Upper lobe of right lung (tissue), 1 donor: ENCODE measurements at regions not wholly inside any gene's neighbourhood (a gene's known extent, or its start where the extent isn't known, plus 50 kb on each side); places are given as distances from the start of the nearest gene placed in this dataset.

ENCODE experiments used
- ATAC-seq: fragments of 200-7000 bp; cut with Tn5 transposase; one replicate; pipeline ENCODE4 v1.9.1; 2020; ENCODE audit warnings: mild to moderate bottlenecking, moderate library complexity
- DNase-seq: peaks from one replicate; pipeline ENCODE4 v3.0.0-alpha.2; 2020
- H3K27ac ChIP-seq: fragments of 200-600 bp; one replicate; pipeline ENCODE4 v1.8.0; 2022
- H3K27me3 ChIP-seq: fragments of 200-600 bp; one replicate; pipeline ENCODE4 v1.8.0; 2022; ENCODE audit warnings: mild to moderate bottlenecking
- H3K36me3 ChIP-seq: fragments of 200-600 bp; one replicate; pipeline ENCODE4 v1.8.0; 2022
- H3K4me1 ChIP-seq: fragments of 200-600 bp; one replicate; pipeline ENCODE4 v1.8.0; 2022
- H3K4me3 ChIP-seq: fragments of 200-600 bp; one replicate; pipeline ENCODE4 v1.8.0; 2022; ENCODE audit warnings: mild to moderate bottlenecking
- H3K9me3 ChIP-seq: fragments of 200-600 bp; one replicate; pipeline ENCODE4 v1.8.0; 2022
- intact Hi-C: fragments of 100-400 bp; cut with DNase I; formaldehyde crosslinking; loops from one replicate; pipeline ENCODE4 v1.11.0; 2022
- TF ChIP-seq, protein P1 (sequence below): fragments of 200-600 bp; IDR thresholded peaks from one replicate; pipeline ENCODE4 v1.8.0; 2022; ENCODE audit warnings: antibody characterized with exemption
- donor health status: DM: no; HTN: yes; CAD: no; lungs with severe emphysema.

DNA sequence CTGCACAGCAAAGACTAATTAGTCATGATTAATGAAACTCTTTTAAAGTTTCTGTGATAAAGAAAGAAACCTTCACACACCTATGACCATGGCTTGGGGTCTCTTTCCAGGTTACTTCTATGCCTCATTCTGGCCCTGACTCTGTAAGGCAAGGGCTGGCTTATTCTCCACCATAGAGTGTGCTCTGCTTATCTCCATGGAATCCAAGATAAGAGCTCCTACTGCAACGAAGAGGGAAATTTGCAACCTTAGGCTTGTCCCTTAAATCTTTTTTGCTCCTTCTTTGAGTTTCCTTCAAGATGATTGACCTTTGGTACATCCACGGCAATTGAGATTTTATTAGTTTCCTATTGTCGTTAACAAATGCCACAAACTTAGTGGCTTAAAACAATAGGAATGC lies 239.9 kb downstream of the SPRY2 start:
- ATAC-seq = no peak
- DNase-seq = no peak
- Histone ChIP-seq H3K27me3 (no peaks in the 10 kb centered on the region), H3K27ac (no peak overlapping the region), H3K9me3 (no peaks in the 10 kb centered on the region), H3K4me1 (no peaks in the 10 kb centered on the region), H3K36me3 (no peaks in the 10 kb centered on the region), H3K4me3 (no peak overlapping the region)
- intact Hi-C loops = no loop called here
- TF ChIP-seq, protein P1, sequence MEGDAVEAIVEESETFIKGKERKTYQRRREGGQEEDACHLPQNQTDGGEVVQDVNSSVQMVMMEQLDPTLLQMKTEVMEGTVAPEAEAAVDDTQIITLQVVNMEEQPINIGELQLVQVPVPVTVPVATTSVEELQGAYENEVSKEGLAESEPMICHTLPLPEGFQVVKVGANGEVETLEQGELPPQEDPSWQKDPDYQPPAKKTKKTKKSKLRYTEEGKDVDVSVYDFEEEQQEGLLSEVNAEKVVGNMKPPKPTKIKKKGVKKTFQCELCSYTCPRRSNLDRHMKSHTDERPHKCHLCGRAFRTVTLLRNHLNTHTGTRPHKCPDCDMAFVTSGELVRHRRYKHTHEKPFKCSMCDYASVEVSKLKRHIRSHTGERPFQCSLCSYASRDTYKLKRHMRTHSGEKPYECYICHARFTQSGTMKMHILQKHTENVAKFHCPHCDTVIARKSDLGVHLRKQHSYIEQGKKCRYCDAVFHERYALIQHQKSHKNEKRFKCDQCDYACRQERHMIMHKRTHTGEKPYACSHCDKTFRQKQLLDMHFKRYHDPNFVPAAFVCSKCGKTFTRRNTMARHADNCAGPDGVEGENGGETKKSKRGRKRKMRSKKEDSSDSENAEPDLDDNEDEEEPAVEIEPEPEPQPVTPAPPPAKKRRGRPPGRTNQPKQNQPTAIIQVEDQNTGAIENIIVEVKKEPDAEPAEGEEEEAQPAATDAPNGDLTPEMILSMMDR = no peak

DNA sequence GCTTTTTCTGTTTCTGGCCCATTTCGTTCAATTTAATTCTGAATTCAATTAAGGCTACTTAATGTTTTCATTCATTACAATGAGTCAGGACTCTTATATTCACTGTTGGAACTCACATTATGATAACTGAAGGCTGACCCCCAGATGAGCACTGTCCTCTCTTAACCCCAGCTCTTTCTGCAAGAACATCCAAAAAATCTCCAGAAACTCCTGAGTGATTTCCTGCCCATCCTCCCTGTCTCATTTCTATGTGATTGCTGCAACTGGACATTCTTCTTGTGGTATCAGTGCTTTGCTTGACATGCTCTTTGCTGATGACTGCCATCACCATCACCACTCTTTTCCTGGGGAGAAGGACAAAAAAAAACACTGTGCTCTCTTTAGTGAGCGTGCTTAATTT lies 240.3 kb downstream of the SPRY2 start:
- H3K9me3 ChIP-seq = no peaks in the 10 kb centered on the region
- H3K4me1 ChIP-seq = no peaks in the 10 kb centered on the region
- no peaks in the 10 kb centered on the region for H3K27me3 ChIP-seq
- ATAC-seq = no peak
- TF ChIP-seq, protein P1 = no peak
- intact Hi-C loops = no loop called here
- no peaks in the 10 kb centered on the region for H3K36me3 ChIP-seq
- no peak overlapping the region for H3K4me3 ChIP-seq
- no peak for DNase-seq
- H3K27ac ChIP-seq = no peak overlapping the region

DNA sequence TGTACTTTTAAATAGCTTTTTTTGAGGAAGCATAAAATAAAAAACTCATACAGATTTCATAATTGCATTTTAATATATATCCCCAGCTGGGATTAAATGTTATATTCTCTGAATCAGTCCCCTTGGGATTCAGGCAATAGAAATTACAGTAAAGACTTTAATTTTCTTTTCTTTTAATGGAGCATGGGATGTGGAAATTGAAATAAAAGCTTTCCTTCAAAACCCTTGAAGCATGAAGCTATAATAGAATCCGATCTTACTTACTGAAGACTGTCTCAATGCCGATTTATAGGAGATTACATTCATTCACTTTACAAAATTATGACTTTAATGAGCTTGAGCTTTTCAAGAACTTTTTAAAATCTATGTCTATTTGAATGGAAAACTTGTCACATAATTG lies 243.4 kb downstream of the SPRY2 start:
- no peak for ATAC-seq
- DNase-seq = no peak
- Histone ChIP-seq H3K36me3 (no peaks in the 10 kb centered on the region), H3K9me3 (no peaks in the 10 kb centered on the region), H3K27ac (no peak overlapping the region), H3K4me3 (no peak overlapping the region), H3K4me1 (no peaks in the 10 kb centered on the region), H3K27me3 (no peaks in the 10 kb centered on the region)
- TF ChIP-seq, protein P1 = no peak
- intact Hi-C loops = no loop called here

DNA sequence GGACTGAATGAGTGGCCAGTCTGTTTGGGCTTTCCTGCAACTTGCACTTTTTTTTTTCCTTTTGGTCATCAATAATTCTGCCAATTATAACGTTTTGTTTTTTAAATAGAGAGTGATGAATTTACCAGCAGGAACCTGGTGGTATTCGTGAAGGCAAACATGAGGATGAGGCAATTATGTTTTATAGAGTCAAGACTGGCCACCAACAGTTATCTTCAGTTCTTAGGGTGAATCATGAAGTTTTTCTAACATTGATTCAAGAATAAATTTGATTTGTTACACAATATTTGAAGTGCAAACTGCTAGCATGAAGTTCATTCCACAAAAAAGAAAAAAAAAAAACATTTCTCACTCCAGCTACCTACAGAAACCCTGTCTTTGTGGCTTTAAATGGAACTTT lies 244.5 kb downstream of the SPRY2 start:
- no peak for DNase-seq
- H3K27ac ChIP-seq = no peak overlapping the region
- no peaks in the 10 kb centered on the region for H3K27me3 ChIP-seq
- H3K4me1 ChIP-seq = no peaks in the 10 kb centered on the region
- no peaks in the 10 kb centered on the region for H3K9me3 ChIP-seq
- intact Hi-C loops = no loop called here
- TF ChIP-seq, protein P1 = no peak
- H3K4me3 ChIP-seq = no peak overlapping the region
- no peak for ATAC-seq
- no peaks in the 10 kb centered on the region for H3K36me3 ChIP-seq

DNA sequence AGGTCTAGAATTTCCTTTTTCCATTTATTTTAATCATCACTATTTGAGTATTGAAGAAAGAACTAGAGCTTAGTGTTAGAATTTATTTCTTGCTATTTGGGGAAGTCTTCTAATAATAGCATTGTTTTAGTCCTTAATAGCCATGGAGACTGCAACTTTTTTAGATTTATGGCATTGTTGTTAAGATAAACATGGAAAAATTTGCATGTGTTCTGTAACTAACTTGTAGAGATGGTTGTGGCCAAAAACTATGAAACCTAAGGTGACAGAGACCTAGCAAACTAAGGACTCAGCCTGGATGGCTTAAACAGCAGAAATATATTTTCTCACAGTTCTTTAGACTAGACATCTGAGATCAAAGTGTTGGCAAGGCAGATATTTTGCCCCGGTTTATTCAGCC lies 246.4 kb downstream of the SPRY2 start:
- Histone ChIP-seq H3K36me3 (no peaks in the 10 kb centered on the region), H3K27me3 (no peaks in the 10 kb centered on the region), H3K4me3 (no peak overlapping the region), H3K27ac (no peak overlapping the region), H3K9me3 (no peaks in the 10 kb centered on the region), H3K4me1 (no peaks in the 10 kb centered on the region)
- intact Hi-C loops = no loop called here
- ATAC-seq = no peak
- TF ChIP-seq, protein P1 = no peak
- DNase-seq = no peak

DNA sequence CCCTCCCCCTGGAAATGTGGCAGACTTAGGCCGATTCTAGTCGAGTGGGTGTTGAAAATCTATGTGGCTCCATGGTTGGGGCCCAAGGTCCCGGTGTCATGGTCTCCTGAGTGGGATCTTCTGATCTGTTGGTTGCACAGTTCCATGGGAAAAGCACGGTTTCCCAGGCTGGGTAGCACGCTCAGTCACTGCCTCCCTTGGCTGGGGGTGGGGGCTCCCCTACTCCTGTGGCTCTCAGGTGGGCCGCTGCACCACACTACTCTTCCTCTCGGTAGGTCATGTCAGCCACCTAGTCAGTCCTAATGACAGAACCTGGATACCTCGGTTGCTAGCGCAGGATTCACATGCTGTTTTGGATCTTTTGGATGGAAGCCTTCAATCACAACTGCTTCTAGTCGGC lies 247.0 kb downstream of the SPRY2 start:
- H3K36me3 ChIP-seq = no peaks in the 10 kb centered on the region
- no peak for ATAC-seq
- H3K4me3 ChIP-seq = no peak overlapping the region
- no peak for DNase-seq
- intact Hi-C loops = no loop called here
- TF ChIP-seq, protein P1 = no peak
- H3K27ac ChIP-seq = no peak overlapping the region
- H3K27me3 ChIP-seq = no peaks in the 10 kb centered on the region
- H3K4me1 ChIP-seq = no peaks in the 10 kb centered on the region
- no peaks in the 10 kb centered on the region for H3K9me3 ChIP-seq
